ENCODE measurements at regions not wholly inside any gene's neighbourhood (a gene's known extent, or its start where the extent isn't known, plus 50 kb on each side); places are given as distances from the start of the nearest gene placed in this dataset.

DNA sequence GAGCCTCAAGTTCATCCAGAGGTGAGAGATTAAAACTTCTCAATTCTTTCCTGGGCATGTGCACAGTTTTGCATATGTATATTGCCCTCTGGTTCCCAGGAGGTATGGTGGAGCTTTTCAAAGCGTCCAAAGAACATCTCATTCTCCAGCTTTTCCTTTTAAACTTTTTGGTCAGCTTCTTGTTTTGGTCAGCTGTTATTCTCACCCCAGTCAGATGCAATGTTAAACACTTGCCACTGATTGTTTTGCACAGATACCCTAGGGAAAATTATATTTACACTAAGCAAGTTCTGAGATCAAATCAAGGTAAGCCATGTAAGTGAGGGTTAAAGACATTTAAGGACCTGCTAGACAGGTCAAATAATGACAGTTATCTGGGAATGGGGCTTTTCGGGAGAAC is 261.3 kb downstream of the EDEM1 start:
- no peak for DNase-seq (ENCODE audit: extremely low read depth in 1 of 11, low read depth in 9 of 11, low spot score in 4 of 11)

DNA sequence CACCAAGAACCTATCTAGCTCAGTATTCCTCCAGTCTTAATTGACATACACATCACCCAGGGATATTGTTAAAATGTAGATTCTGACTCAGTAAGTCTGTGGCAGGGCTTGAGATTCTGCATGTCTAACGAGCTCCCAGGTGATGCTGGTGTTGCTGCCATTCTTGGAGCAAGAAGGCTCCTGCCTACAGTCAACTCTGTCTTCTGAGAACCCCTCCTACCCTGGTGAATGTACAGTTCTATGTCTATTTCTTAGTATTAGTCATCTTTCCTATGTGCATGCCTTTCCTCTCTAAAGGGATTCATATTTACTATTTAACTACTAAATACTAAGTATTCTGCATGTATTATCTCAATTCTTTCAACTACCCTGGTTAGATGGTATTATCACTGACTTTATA is 268.7 kb downstream of the EDEM1 start:
- DNase-seq (ENCODE audit: extremely low read depth in 1 of 11, low read depth in 9 of 11, low spot score in 4 of 11) = no peak

DNA sequence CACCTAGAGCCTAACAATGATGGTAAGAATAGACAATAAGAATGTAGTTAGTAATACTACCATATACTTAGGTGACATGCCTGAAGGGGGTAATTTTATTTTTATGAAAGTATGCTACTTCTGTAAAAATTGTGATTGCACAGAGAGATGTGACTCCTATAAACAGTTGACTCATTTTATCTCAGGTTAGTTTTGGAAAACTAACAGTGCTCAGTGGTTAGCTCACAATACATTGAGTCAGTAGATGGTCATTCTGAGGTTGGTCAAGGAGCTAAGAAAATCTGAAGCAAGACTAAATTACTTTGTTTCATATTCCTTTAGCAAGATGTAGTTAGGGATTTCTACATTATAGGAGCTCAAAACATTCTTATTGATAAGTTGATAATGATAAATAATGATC is 271.0 kb downstream of the EDEM1 start:
- no peak for DNase-seq (ENCODE audit: extremely low read depth in 1 of 11, low read depth in 9 of 11, low spot score in 4 of 11)

DNA sequence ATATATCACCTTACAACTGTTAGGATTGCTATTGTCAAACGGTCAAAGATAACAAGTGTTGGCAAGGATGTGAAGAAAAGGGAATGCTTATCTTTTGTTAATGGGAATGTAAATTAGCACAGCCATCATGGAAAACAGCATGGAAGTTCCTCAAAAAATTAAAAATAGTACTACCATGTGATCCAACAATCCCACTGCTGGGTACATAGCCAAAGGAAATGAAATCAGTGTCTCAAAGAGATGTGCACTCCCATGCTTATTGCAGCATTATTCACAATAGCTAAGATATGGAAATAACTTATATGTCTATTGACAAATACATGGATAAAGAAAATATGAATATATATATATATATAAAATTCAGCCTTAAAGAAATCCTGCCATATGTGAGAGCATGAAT is 274.6 kb downstream of the EDEM1 start:
- DNase-seq (ENCODE audit: extremely low read depth in 1 of 11, low read depth in 9 of 11, low spot score in 4 of 11) = no peak

DNA sequence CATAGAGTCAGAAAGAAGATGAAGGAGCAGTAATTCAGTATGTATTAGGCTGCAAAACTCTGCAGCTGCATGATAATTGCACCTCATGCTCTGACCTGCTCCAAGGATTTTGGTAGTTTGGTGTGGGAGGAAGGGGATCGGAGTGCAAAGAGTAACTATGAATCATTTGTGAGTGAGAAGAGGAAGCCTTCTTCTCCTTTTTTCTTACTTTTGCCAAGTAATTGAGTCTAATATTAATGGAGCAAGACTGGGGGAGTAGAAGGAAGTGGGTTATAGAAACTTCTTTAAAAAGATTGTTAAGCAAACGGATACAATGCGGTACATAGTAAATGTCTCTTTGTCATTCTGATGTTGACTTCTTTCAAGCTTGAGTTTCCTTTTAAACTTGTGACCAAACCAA is 276.5 kb downstream of the EDEM1 start:
- DNase-seq (ENCODE audit: extremely low read depth in 1 of 11, low read depth in 9 of 11, low spot score in 4 of 11) = peak in 5 of 11 donors; percentile 1 to 25 (median 13)

DNA sequence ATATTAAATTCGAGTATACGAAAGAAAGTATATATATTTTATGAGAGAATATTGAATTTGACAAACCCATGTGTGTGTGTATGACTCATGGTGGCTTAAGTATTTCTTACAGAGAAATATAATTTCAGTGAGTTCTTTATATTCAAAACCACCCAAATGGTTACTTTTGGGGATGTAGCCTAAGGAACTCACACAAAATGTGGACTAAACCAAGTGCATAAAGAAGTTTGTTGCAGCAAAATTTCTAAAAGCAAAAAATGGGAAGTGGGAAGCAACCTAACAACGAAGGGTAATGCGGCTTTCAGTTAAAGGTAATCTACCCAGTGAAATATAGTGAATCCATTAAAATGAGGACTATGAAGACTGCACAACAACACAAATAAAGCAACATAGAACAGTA is 277.1 kb downstream of the EDEM1 start:
- no peak for DNase-seq (ENCODE audit: extremely low read depth in 1 of 11, low read depth in 9 of 11, low spot score in 4 of 11)

DNA sequence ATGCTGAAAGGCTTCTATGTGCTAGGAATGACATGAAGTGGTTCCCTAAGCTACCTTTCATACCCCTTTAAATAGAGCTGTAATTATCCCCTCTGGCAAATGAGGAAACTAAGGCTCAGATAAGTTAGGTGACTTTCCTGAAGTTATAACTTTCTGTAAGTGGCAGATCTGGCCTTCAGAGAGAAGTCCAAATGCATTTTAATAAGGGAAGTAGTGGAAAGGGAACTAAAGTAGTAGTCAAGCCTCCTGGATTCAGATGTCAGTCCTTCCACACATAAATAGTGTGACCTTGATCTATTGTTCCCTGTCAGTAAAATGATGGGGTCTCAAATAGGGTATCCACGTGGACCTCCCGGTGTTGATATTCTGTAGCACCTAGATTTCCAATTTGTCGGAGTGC is 277.7 kb downstream of the EDEM1 start:
- no peak for DNase-seq (ENCODE audit: extremely low read depth in 1 of 11, low read depth in 9 of 11, low spot score in 4 of 11)

DNA sequence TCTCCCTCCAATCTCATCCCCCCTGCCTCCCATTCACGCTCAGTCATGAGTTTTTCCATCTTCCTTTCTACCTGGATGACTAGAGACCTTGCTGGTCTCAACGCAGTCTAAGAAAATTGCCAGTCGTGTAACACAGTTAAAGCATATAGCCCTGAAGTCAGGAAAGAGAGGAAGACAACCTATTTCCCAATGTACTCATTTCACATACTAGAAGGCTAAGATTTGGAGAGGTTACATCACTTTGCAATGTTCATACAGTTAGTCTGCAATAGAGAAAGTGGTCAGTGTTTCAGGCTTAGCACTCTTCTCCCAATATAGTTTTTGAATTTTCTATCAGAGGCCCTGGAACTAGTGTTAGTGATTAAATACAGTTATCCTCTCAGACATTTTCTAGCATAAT is 278.6 kb downstream of the EDEM1 start:
- no peak for DNase-seq (ENCODE audit: extremely low read depth in 1 of 11, low read depth in 9 of 11, low spot score in 4 of 11)

DNA sequence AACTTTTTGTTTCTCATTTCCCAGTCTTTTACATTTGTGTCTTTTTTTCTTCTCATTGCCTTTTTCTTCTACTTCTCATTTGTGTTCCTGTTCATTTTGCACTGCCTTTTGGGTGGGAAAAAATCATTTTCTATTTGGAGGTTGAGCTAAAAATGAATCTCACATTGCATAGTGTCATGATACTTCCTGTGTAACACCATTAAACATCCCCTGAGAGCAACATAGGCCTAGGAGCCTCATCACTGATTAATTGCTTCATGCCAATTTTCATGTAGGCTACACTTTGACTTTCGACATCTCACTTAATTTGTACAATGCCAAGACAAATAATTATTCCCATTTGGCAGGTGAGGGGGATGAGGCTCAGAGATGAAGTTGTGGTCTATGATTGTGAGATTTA is 279.2 kb downstream of the EDEM1 start:
- DNase-seq (ENCODE audit: extremely low read depth in 1 of 11, low read depth in 9 of 11, low spot score in 4 of 11) = no peak

DNA sequence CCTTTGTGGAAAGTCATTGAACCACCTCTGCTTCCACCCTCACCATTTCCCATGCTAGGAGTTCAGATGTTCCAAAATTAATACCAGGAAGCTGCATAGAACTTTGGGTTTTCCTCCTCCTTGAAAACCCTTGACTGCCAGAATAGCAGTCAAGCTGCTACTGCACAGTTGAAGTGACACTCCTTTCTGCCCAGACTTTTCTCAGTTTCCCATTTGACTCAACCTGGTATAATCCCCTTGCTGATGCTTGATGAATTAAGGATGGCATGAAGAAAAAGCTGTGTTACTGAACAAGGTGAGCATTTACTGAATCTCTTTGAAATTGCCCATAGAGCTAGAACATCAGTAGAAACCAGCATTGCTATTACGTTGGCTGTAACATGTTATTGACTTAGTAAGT is 286.0 kb downstream of the EDEM1 start:
- no peak for DNase-seq (ENCODE audit: extremely low read depth in 1 of 11, low read depth in 9 of 11, low spot score in 4 of 11)

DNA sequence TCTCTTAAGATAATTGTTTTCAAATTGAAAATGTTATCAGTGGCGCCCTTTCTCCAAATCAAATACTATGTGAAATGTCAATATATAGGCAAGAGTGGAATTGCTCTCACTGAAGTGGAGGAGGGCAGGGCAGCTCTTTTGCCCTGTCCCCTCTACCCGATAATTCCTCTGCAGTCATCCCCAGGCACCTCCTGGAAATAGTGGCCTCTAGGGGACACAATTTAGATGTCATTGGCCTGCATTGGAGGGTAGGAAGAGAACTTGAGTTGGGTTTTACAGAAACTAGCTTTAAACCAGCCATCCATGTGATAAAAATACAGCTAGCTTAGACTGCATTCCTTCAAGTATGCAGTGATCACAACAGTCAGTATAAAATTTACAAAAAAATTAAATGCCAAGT is 288.9 kb downstream of the EDEM1 start:
- DNase-seq (ENCODE audit: extremely low read depth in 1 of 11, low read depth in 9 of 11, low spot score in 4 of 11) = no peak

DNA sequence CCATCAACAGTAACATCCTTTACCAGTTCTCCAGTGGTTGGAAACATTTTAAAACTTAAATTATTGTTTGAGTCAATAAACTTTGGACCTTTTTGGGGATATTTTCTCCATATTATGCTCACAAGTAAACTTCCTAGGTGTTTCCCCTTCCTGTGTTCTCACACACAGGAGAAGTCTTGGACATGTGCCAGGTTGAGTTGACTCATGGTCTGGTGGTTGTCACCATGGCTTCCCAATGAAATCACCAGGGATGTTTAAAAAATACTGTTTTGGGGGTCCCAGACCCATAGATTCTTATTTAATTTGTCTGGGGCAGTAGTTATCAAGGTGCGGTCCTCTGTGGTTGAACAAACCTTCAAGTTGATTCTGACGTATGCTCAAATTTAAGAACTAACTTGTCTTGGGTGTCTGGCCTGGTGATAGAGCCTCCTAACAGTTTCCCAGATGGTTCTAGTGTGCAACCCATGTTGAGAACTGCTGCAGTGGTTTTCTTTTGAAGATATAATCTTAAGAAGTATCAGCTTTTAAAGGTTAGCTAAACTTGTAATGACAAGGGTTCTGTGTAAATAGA is 291.8 kb downstream of the EDEM1 start:
- no peak for DNase-seq (ENCODE audit: extremely low read depth in 1 of 11, low read depth in 9 of 11, low spot score in 4 of 11)

DNA sequence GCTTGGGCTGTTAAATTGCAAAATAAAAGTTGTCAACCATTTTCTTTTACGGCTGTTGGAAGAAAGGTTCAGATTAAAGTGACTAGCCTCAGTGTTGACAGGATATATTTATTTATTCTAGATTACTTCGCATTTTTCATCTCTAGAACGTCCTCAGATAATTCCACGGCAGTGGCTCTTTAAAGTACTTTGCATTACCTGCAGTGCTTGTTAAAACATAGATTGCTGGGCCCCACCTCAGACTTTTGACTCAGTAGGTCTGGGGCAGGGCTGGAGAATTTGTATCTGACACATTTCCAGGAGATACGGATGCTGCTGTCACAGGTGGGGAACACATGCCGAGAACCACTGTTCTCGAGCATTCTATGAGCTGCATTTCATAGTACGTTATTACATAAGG is 292.7 kb downstream of the EDEM1 start:
- no peak for DNase-seq (ENCODE audit: extremely low read depth in 1 of 11, low read depth in 9 of 11, low spot score in 4 of 11)

DNA sequence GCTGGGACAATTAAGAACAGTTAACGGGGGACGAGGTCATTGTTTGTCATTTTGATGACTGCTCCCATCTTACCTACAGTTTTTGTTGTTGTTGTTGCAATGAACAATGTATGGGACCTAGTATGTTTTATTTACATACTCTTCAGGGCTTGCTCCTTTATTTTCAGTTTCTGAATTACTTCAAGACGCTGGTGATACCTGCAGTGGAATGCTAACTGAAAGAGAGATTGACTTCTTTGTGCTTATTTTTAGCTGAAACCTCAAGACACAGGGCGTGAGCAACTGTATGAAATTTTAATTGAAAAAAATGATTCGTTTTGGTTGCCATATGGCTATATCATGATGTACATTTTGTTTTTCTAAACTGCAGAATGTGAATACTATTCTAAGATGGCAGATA is 297.9 kb downstream of the EDEM1 start:
- no peak for DNase-seq (ENCODE audit: extremely low read depth in 1 of 11, low read depth in 9 of 11, low spot score in 4 of 11)

DNA sequence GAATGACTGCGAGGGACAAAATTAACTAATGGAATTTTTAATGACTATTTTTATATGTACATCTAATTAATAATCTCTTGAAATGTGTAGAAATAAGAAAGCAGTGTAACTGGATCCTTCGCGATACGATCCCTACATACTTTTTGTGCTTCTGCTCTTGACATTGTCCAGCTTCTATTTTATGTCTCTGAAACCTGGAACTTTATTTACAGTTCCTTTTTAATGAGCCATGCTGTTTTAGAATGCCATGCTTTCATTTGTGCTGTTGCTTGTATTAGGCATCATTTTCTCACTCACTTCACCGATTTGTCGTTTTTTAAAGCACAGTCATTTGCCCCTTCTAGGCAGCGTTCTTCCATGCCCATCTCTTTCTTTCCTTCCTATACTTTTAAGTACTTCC is 301.3 kb downstream of the EDEM1 start:
- peak in 4 of 11 donors; percentile 17 to 40 (median 23) for DNase-seq (ENCODE audit: extremely low read depth in 1 of 11, low read depth in 9 of 11, low spot score in 4 of 11)

DNA sequence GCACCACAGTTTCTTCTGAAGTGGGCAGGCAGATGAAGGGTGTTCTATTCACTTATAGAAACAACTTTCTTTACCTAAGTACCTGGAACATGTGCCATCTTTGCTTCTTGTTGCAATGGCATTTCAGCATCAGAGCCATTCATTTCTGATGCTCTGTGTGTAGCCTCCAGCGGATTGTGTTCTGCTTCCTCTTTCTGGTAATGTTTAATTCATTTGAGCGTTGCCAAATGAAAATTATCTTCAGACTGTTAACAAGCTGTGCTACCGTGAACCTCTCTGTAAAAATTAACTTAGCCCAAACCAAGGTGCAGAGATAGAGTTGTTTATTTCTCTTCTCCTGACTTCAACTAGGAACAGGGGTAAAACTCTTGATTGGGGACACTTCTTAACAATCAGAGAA is 302.0 kb downstream of the EDEM1 start:
- no peak for DNase-seq (ENCODE audit: extremely low read depth in 1 of 11, low read depth in 9 of 11, low spot score in 4 of 11)

DNA sequence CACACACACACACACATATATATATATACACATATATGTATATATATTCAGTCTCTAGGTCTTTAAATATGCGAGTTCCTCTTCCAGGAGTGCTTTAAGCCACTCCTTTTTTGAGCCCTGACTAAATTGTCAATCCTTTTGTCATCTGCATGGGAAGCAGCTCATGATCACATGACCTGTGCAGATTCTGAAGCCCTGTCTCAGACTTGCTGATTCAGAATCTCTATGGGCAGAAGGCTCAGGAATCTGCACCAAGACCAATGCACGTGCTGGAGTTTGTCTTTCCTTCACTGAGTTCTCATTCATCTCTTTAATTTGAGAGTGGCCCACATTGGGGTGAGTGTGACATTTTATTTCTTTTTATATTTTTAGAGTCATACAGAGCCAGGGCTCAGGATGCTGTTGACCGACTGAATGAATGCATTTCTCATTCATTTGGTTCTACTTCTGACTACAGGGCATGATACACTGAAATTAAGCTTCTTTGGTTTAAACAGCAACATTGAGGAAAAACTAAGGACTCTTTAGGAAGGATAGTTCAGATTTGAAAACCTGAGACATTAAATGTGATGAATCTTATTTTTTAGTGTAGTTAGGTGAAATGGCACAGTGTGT is 307.5 kb downstream of the EDEM1 start:
- no peak for DNase-seq (ENCODE audit: extremely low read depth in 1 of 11, low read depth in 9 of 11, low spot score in 4 of 11)

DNA sequence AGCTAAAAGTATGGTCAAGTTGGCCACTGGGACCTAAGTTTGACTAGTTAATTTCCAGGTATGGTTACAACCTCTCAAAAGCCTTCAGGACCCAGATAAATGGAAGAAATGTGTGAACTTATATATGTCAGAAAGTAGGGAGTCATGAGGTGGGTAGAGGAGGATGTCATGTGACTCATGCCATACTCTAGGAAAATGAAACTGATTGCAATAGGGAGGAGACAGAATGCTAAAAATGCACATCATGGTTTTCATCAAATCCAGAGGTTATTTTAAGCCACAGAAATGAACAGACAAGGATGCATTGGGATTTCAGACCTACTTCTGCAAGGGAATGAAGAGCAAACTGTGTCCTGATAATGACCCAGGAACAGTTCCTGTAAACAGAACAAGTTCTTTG is 310.0 kb downstream of the EDEM1 start:
- DNase-seq (ENCODE audit: extremely low read depth in 1 of 11, low read depth in 9 of 11, low spot score in 4 of 11) = no peak

DNA sequence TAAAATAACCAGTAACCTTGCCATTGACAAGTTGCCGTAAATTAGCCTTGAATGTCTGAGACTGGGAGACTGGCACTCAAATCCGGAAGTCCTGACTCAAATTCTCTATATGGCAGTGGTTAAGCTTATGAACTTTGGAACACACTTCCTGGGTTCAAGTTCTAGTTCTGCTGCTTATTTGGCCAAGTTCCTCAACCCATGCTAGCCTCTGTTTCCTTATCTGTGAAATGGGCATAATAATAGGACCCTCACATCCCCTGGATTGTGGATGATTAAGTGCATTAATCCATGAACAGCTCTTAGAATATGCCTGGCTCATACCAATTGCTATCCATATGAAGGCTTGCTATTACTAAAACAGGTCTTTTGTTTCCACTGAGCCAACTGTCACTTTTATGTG is 311.5 kb downstream of the EDEM1 start:
- no peak for DNase-seq (ENCODE audit: extremely low read depth in 1 of 11, low read depth in 9 of 11, low spot score in 4 of 11)

DNA sequence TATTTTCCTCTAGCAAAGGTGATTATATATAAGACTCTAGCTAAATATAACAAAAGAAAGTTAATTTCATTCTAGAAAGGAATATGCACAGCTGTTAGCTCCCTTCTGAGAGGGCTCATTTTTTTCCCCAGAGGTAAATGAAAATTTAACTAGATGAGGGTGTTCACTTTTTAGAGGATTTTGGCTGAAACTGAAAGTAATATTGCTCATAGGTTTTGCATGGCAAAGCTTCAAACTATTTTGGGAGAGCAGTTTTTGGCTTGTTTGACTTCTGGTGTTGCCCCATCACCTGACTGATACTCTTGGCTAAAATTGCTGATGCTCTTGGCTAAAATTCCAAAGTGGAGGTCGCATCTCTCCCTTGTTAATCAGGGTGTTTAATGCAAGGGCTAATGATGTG is 311.9 kb downstream of the EDEM1 start:
- no peak for DNase-seq (ENCODE audit: extremely low read depth in 1 of 11, low read depth in 9 of 11, low spot score in 4 of 11)

DNA sequence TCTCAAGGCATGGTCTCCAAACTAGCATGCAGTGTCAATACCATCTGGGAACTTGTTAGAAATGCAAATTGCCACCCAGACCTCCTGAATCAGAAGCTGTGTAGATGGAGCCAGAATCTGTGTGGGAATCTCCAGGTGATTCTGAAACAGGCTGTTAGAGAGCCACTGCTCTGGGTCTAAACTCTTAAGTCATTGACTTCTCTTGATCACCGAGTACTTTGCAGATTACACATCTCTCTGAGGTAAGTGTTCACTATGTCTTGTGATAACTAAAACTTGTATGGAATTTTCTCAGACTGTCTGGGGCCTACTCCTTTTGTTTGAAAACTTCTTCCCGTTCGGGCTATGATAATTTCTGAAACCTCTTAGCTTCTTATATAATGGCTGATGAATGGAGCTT is 315.6 kb downstream of the EDEM1 start:
- DNase-seq (ENCODE audit: extremely low read depth in 1 of 11, low read depth in 9 of 11, low spot score in 4 of 11) = no peak

DNA sequence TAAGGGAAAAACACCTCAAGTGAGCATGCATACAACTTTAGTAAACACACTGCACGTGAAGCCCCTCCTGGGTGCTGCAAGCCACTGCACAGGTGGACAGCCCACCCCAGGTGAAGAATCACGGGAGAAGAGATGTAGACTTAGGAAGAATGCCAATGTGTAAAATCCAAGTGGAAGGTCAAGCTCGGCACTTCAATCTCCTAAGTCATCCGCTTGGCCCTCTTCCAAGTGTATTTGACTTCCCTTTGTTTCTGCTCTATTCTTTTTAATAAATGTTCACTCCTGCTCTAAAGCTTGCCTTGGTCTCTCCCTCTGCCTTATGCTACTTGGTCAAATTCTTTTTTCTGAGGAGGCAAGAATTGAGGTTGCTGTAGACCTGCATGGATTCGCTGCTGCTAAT is 316.6 kb downstream of the EDEM1 start:
- no peak for DNase-seq (ENCODE audit: extremely low read depth in 1 of 11, low read depth in 9 of 11, low spot score in 4 of 11)

Measured in renal cortex interstitium (tissue), 11 donors.